ENCODE measurements at regions not wholly inside any gene's neighbourhood (a gene's known extent, or its start where the extent isn't known, plus 50 kb on each side); places are given as distances from the start of the nearest gene placed in this dataset.

- no peak for TF ChIP-seq CTCF (IDR thresholded peaks at IDR 0.05)
- peaks cover 23% of the 10 kb centered on the region for H3K4me1 Mint-ChIP-seq
These were observed 122.3 kb downstream of the RCN1 start for GRCh38 chr11:32213223-32213622.

GRCh38 chr11:32215157-32215556 lies 124.3 kb downstream of the RCN1 start:
- DNase-seq: no peak
- Mint-ChIP-seq H3K36me3 (ENCODE audit: low read depth) (no peaks in the 10 kb centered on the region), H3K4me1 (peaks cover 13% of the 10 kb centered on the region), H3K4me3 (no peak overlapping the region), H3K27me3 (ENCODE audit: low read depth, poor library complexity) (peaks cover 2% of the 10 kb centered on the region), H3K9me3 (no peaks in the 10 kb centered on the region), H3K27ac (no peak overlapping the region)
- TF ChIP-seq CTCF (IDR thresholded peaks at IDR 0.05): no peak

More at GRCh38 chr11:32213223-32213622, 122.3 kb downstream of the RCN1 start:
- H3K27ac Mint-ChIP-seq: no peak overlapping the region
- H3K27me3 Mint-ChIP-seq (ENCODE audit: low read depth, poor library complexity): peaks cover 6% of the 10 kb centered on the region
- no peak for DNase-seq
- no peaks in the 10 kb centered on the region for H3K9me3 Mint-ChIP-seq
- H3K4me3 Mint-ChIP-seq: no peak overlapping the region
- H3K36me3 Mint-ChIP-seq (ENCODE audit: low read depth): no peaks in the 10 kb centered on the region

- DNase-seq: no peak
- peak overlapping the region; percentile 42 for H3K27ac Mint-ChIP-seq
- no peak for TF ChIP-seq CTCF (IDR thresholded peaks at IDR 0.05)
These were observed 125.9 kb downstream of the RCN1 start for GRCh38 chr11:32216749-32217148.

GRCh38 chr11:32219320-32219719 lies 128.4 kb downstream of the RCN1 start:
- Mint-ChIP-seq H3K36me3 (ENCODE audit: low read depth) (no peaks in the 10 kb centered on the region), H3K27ac (no peak overlapping the region), H3K27me3 (ENCODE audit: low read depth, poor library complexity) (no peaks in the 10 kb centered on the region), H3K4me3 (no peak overlapping the region), H3K4me1 (peaks cover 19% of the 10 kb centered on the region), H3K9me3 (no peaks in the 10 kb centered on the region)
- DNase-seq: no peak
- no peak for TF ChIP-seq CTCF (IDR thresholded peaks at IDR 0.05)

More at GRCh38 chr11:32216749-32217148, 125.9 kb downstream of the RCN1 start:
- Mint-ChIP-seq H3K27me3 (ENCODE audit: low read depth, poor library complexity) (peaks cover 2% of the 10 kb centered on the region), H3K4me3 (no peak overlapping the region), H3K4me1 (peaks cover 12% of the 10 kb centered on the region), H3K36me3 (ENCODE audit: low read depth) (no peaks in the 10 kb centered on the region), H3K9me3 (no peaks in the 10 kb centered on the region)

DNA sequence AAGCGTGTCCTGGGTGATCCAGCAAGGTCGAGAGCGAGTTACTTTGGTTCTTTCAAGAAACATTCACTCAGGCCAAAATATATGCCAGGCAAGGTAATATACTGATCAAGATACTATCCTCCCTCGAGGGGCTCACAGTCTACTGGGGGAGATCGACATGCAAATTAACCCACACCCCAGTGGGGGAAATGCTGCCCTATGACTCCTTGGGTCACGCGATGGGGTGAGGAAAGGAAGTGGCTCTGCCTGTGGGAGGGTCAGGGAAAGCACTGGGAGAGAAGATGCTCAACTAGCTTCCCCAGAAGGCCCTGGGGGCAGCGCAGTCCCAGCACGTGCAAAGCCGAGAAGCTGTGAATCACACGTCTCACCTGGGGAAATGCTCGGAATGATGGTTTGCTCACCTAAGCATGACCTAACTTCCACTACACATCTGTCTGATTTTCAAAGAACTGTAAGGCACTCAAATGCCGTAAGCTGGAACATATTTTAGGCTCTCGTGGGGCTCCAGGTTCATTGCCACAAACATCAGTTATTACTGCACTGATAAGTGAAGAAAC lies 130.7 kb downstream of the RCN1 start:
- peaks cover 13% of the 10 kb centered on the region for H3K4me1 Mint-ChIP-seq
- no peak for DNase-seq
- TF ChIP-seq CTCF (IDR thresholded peaks at IDR 0.05): no peak
- no peak overlapping the region for H3K4me3 Mint-ChIP-seq
- H3K27me3 Mint-ChIP-seq (ENCODE audit: low read depth, poor library complexity): no peaks in the 10 kb centered on the region
- no peaks in the 10 kb centered on the region for H3K36me3 Mint-ChIP-seq (ENCODE audit: low read depth)
- H3K27ac Mint-ChIP-seq: no peak overlapping the region
- H3K9me3 Mint-ChIP-seq: no peaks in the 10 kb centered on the region

- DNase-seq: no peak
- Mint-ChIP-seq H3K36me3 (ENCODE audit: low read depth) (peaks cover 5% of the 10 kb centered on the region), H3K9me3 (peaks cover 7% of the 10 kb centered on the region), H3K4me3 (no peak overlapping the region), H3K27ac (no peak overlapping the region), H3K27me3 (ENCODE audit: low read depth, poor library complexity) (no peaks in the 10 kb centered on the region), H3K4me1 (peaks cover 7% of the 10 kb centered on the region)
- no peak for TF ChIP-seq CTCF (IDR thresholded peaks at IDR 0.05)
These were observed 133.7 kb downstream of the RCN1 start for GRCh38 chr11:32224580-32224979.

Data from nephron progenitor cell (in vitro differentiated cells).